KMS-11 (cell line): ENCODE measurements at regions not wholly inside any gene's neighbourhood (a gene's known extent, or its start where the extent isn't known, plus 50 kb on each side); places are given as distances from the start of the nearest gene placed in this dataset.

ENCODE experiments used
- H2AFZ ChIP-seq: fragments of 200-600 bp; sonication (generic); 2 replicates; pipeline ENCODE4 v1.6.1; 2016; ENCODE audit warnings: antibody characterized with exemption, mixed run types, low read depth
- H3K27ac ChIP-seq: fragments of 200-600 bp; sonication (generic); 2 replicates; pipeline ENCODE4 v1.6.1; 2016; ENCODE audit warnings: mild to moderate bottlenecking, mixed run types
- H3K27me3 ChIP-seq: fragments of 200-600 bp; sonication (generic); 2 replicates; pipeline ENCODE4 v1.6.1; 2017; ENCODE audit warnings: mild to moderate bottlenecking, low read depth, mixed run types, moderate library complexity; ENCODE audit not compliant: insufficient read depth
- H3K36me3 ChIP-seq: fragments of 200-600 bp; sonication (generic); 2 replicates; pipeline ENCODE4 v1.6.1; 2017; ENCODE audit warnings: mild to moderate bottlenecking, mixed run types; ENCODE audit not compliant: insufficient read depth
- H3K4me1 ChIP-seq: fragments of 200-600 bp; sonication (generic); 2 replicates; pipeline ENCODE4 v1.6.1; 2016; ENCODE audit warnings: mild to moderate bottlenecking, low read depth, mixed run types; ENCODE audit not compliant: poor library complexity, severe bottlenecking
- H3K4me2 ChIP-seq: fragments of 200-600 bp; sonication (generic); 2 replicates; pipeline ENCODE4 v1.7.0; 2016; ENCODE audit warnings: mild to moderate bottlenecking, mixed run types
- H3K4me3 ChIP-seq: fragments of 200-600 bp; sonication (generic); IDR thresholded peaks from 2 replicates; pipeline ENCODE4 v1.6.1; 2017; ENCODE audit warnings: low read depth, low read length, mixed read lengths; ENCODE audit not compliant: insufficient read depth
- H3K79me2 ChIP-seq: fragments of 200-600 bp; sonication (generic); 2 replicates; pipeline ENCODE4 v1.6.1; 2016; ENCODE audit warnings: low read depth, mixed run types; ENCODE audit not compliant: insufficient read depth
- H3K9ac ChIP-seq: fragments of 200-600 bp; sonication (generic); 2 replicates; pipeline ENCODE4 v1.6.1; 2016; ENCODE audit warnings: mild to moderate bottlenecking, mixed run types
- H4K20me1 ChIP-seq: fragments of 200-600 bp; sonication (generic); 2 replicates; pipeline ENCODE4 v1.6.1; 2016; ENCODE audit warnings: mild to moderate bottlenecking, mixed run types; ENCODE audit not compliant: insufficient read depth
- CTCF ChIP-seq: fragments of 200-600 bp; sonication (generic); conservative IDR thresholded peaks from 2 replicates; pipeline ENCODE4 v1.6.1; 2017; ENCODE audit warnings: low read depth, mild to moderate bottlenecking, antibody characterized with exemption, low read length, moderate library complexity, mixed read lengths

- Histone ChIP-seq H3K4me1 (peaks cover 61% of the 10 kb centered on the region), H3K4me2 (no peak overlapping the region), H3K27me3 (no peaks in the 10 kb centered on the region), H3K9ac (no peak overlapping the region), H3K4me3 (no peak overlapping the region), H3K79me2 (no peaks in the 10 kb centered on the region), H3K36me3 (no peaks in the 10 kb centered on the region), H4K20me1 (no peaks in the 10 kb centered on the region), H3K27ac (no peak overlapping the region), H2AFZ (no peak overlapping the region)
- 0 out of 2 replicates have a peak, but pooled peaks have one; percentile 0 for TF ChIP-seq CTCF
Measured at GRCh38 chr15:70509282-70509662, 254.1 kb downstream of the UACA start.

- TF ChIP-seq CTCF = 0 out of 2 replicates have a peak, but pooled peaks have one; percentile 20
Measured at GRCh38 chr15:70508561-70509281, 254.6 kb downstream of the UACA start.

GRCh38 chr15:70507772-70508371 lies 255.5 kb downstream of the UACA start:
- peak overlapping the region; percentile 3 for H3K4me2 ChIP-seq
- no peak overlapping the region for H3K4me3 ChIP-seq
- H3K4me1 ChIP-seq = peaks cover 72% of the 10 kb centered on the region
- 0 out of 2 replicates have a peak overlapping the region, but pooled peaks have one; percentile 12 for H2AFZ ChIP-seq
- no peaks in the 10 kb centered on the region for H3K27me3 ChIP-seq
- TF ChIP-seq CTCF = no peak
- H3K36me3 ChIP-seq = no peaks in the 10 kb centered on the region
- no peaks in the 10 kb centered on the region for H4K20me1 ChIP-seq
- no peaks in the 10 kb centered on the region for H3K79me2 ChIP-seq
- no peak overlapping the region for H3K9ac ChIP-seq
- H3K27ac ChIP-seq = no peak overlapping the region

More at GRCh38 chr15:70508561-70509281, 254.6 kb downstream of the UACA start:
- Histone ChIP-seq H3K36me3 (no peaks in the 10 kb centered on the region), H3K27me3 (no peaks in the 10 kb centered on the region), H3K79me2 (no peaks in the 10 kb centered on the region), H3K4me2 (peak overlapping the region; percentile 3; the same call in 1 of the 2 replicates), H3K4me3 (no peak overlapping the region), H3K9ac (no peak overlapping the region), H2AFZ (0 out of 2 replicates have a peak overlapping the region, but pooled peaks have one; percentile 12), H3K4me1 (peaks cover 66% of the 10 kb centered on the region), H3K27ac (no peak overlapping the region), H4K20me1 (no peaks in the 10 kb centered on the region)

GRCh38 chr15:70505936-70506912 lies 257.1 kb downstream of the UACA start:
- Histone ChIP-seq H3K4me2 (peak overlapping the region; percentile 91), H2AFZ (no peak overlapping the region), H4K20me1 (no peaks in the 10 kb centered on the region), H3K79me2 (no peaks in the 10 kb centered on the region), H3K27me3 (no peaks in the 10 kb centered on the region), H3K4me1 (peaks cover 80% of the 10 kb centered on the region), H3K4me3 (no peak overlapping the region), H3K9ac (no peak overlapping the region; the same call in 1 of the 2 replicates), H3K36me3 (no peaks in the 10 kb centered on the region), H3K27ac (peak overlapping the region; percentile 95)
- TF ChIP-seq CTCF = no peak
